ENCODE measurements at regions not wholly inside any gene's neighbourhood (a gene's known extent, or its start where the extent isn't known, plus 50 kb on each side); places are given as distances from the start of the nearest gene placed in this dataset.
A peak's percentile ranks its signal among the peaks of the same experiment; 100 is the strongest.

DNA sequence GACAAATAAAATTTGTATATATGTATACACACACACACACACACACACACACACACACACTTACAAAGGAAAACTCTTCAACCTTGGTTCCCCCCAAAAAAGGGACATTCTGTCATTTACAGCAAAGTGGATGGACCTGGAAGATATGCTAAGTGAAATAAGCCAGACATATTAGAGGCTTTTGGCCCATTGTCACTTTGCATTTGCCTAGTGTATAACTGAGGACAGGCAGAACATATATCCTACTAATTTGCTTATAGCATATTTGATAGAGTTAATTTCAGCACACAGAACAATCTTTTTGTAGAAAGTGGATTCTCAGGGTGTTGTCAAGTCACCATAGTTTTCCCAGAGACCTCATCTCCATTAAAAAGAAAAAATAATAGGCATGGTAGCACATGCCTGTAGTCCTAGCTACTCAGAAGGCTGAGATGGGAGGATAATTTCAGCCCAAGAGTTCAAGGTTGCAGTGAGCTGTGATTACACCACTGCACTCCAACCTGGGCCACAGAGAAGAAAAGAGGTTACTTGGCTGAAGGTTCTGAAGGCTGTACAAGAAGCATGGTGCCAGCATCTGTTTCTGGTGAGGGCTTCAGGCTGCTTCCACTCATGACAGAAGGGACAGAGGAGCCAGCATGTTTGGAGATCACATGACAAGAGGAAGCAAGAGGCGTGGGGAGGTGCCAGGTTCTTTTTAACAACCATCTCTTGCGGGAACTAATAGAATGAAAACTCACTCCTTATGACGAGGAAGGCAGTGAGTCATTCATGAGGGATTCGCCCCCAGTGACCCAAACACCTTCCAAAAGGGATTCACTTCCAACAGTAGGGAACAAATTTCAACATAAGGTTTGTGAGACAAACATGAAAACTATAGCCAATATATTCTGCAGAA is 135.6 kb downstream of the TMEM168 start:
- Histone ChIP-seq H3K9ac (ENCODE audit: insufficient read depth in 1 of 2, low read length in 2 of 2) (no peak overlapping the region), H3K9me3 (ENCODE audit: control insufficient read depth in 4 of 4, insufficient read depth in 3 of 4, low read length in 3 of 4) (no peaks in the 10 kb centered on the region), H3K4me1 (ENCODE audit: control insufficient read depth in 5 of 5, insufficient read depth in 5 of 5, low read length in 5 of 5) (no peaks in the 10 kb centered on the region), H3K27me3 (ENCODE audit: control insufficient read depth in 3 of 3, insufficient read depth in 3 of 3, low read length in 2 of 3) (no peaks in the 10 kb centered on the region), H3K36me3 (ENCODE audit: control insufficient read depth in 4 of 4, insufficient read depth in 4 of 4, low read length in 4 of 4) (no peaks in the 10 kb centered on the region), H3K27ac (ENCODE audit: low read depth in 1 of 2, low read length in 1 of 2) (no peak overlapping the region), H3K4me3 (no peak overlapping the region)
- DNase-seq (no peak), ATAC-seq (ENCODE audit: insufficient read depth, low FRiP score) (no peak)
- 71 to 85% methylated on average over 4 of the region's 4 CpGs for whole genome bisulfite sequencing, 2 donors
- TF ChIP-seq, protein P1, sequence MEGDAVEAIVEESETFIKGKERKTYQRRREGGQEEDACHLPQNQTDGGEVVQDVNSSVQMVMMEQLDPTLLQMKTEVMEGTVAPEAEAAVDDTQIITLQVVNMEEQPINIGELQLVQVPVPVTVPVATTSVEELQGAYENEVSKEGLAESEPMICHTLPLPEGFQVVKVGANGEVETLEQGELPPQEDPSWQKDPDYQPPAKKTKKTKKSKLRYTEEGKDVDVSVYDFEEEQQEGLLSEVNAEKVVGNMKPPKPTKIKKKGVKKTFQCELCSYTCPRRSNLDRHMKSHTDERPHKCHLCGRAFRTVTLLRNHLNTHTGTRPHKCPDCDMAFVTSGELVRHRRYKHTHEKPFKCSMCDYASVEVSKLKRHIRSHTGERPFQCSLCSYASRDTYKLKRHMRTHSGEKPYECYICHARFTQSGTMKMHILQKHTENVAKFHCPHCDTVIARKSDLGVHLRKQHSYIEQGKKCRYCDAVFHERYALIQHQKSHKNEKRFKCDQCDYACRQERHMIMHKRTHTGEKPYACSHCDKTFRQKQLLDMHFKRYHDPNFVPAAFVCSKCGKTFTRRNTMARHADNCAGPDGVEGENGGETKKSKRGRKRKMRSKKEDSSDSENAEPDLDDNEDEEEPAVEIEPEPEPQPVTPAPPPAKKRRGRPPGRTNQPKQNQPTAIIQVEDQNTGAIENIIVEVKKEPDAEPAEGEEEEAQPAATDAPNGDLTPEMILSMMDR (IDR thresholded peaks at IDR 0.05; ENCODE audit: control extremely low read depth, extremely low read depth): no peak

DNA sequence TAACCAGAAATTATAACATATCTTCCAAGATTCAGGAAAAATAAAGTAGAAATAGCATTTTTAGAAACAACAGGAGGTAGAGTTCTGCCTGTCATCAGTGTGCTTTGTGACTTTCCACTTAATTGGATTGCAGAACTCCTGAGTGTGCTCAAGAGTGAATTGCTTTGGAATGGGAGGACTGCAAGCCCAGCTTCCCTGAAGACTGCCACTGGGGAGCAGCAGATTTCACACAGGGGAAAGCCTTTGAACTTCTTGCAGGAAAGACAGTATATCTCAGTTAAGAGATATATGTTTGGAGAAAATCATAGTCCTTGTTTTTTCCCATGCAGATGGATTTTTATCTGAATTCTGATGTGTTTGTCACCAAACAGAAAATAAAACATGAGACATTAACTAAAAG is 124.5 kb downstream of the TMEM168 start:
- Histone ChIP-seq H3K4me3 (no peak overlapping the region), H3K27me3 (ENCODE audit: control insufficient read depth in 3 of 3, insufficient read depth in 3 of 3, low read length in 2 of 3) (no peaks in the 10 kb centered on the region), H3K27ac (ENCODE audit: low read depth in 1 of 2, low read length in 1 of 2) (no peak overlapping the region), H3K4me1 (ENCODE audit: control insufficient read depth in 5 of 5, insufficient read depth in 5 of 5, low read length in 5 of 5) (no peaks in the 10 kb centered on the region), H3K9me3 (ENCODE audit: control insufficient read depth in 4 of 4, insufficient read depth in 3 of 4, low read length in 3 of 4) (peaks cover 0 to 4% (median 0%) of the 10 kb centered on the region in 4 donors), H3K9ac (ENCODE audit: insufficient read depth in 1 of 2, low read length in 2 of 2) (no peak overlapping the region), H3K36me3 (ENCODE audit: control insufficient read depth in 4 of 4, insufficient read depth in 4 of 4, low read length in 4 of 4) (no peaks in the 10 kb centered on the region)
- TF ChIP-seq, protein P1 (IDR thresholded peaks at IDR 0.05; ENCODE audit: control extremely low read depth, extremely low read depth): no peak
- no peak for ATAC-seq (ENCODE audit: insufficient read depth, low FRiP score)
- DNase-seq: peak in 2 of 3 donors; percentile 31 to 57

GRCh38 chr7:112668561-112668960 is 121.6 kb downstream of the TMEM168 start:
- DNase-seq (no peak), ATAC-seq (ENCODE audit: insufficient read depth, low FRiP score) (no peak)
- Histone ChIP-seq H3K9me3 (ENCODE audit: control insufficient read depth in 4 of 4, insufficient read depth in 3 of 4, low read length in 3 of 4) (no peaks in the 10 kb centered on the region), H3K36me3 (ENCODE audit: control insufficient read depth in 4 of 4, insufficient read depth in 4 of 4, low read length in 4 of 4) (no peaks in the 10 kb centered on the region), H3K27me3 (ENCODE audit: control insufficient read depth in 3 of 3, insufficient read depth in 3 of 3, low read length in 2 of 3) (no peaks in the 10 kb centered on the region), H3K27ac (ENCODE audit: low read depth in 1 of 2, low read length in 1 of 2) (no peak overlapping the region), H3K4me1 (ENCODE audit: control insufficient read depth in 5 of 5, insufficient read depth in 5 of 5, low read length in 5 of 5) (no peaks in the 10 kb centered on the region), H3K9ac (ENCODE audit: insufficient read depth in 1 of 2, low read length in 2 of 2) (no peak overlapping the region), H3K4me3 (no peak overlapping the region)
- TF ChIP-seq, protein P1 (IDR thresholded peaks at IDR 0.05; ENCODE audit: control extremely low read depth, extremely low read depth): no peak
- 58% methylated on average over 1 of the region's 1 CpG for WGBS, 2 donors

Measured in lung (tissue), 11 donors.